ENCODE measurements at regions not wholly inside any gene's neighbourhood (a gene's known extent, or its start where the extent isn't known, plus 50 kb on each side); places are given as distances from the start of the nearest gene placed in this dataset.

- Histone ChIP-seq H3K4me1 (ENCODE audit: control insufficient read depth in 2 of 2, insufficient read depth in 2 of 2, low read length in 2 of 2) (no peaks in the 10 kb centered on the region), H3K36me3 (ENCODE audit: control insufficient read depth in 2 of 2, insufficient read depth in 2 of 2, low read length in 2 of 2) (no peaks in the 10 kb centered on the region), H3K9ac (ENCODE audit: low read depth in 1 of 2, low read length in 2 of 2) (no peak overlapping the region), H3K27me3 (ENCODE audit: control insufficient read depth in 2 of 2, insufficient read depth in 2 of 2, low read length in 2 of 2) (no peaks in the 10 kb centered on the region), H3K9me3 (ENCODE audit: control insufficient read depth in 2 of 2, low read length in 2 of 2) (no peaks in the 10 kb centered on the region), H3K27ac (ENCODE audit: low read depth in 2 of 2, low read length in 2 of 2) (no peak overlapping the region), H3K4me3 (ENCODE audit: low read length in 2 of 2) (no peak overlapping the region)
Observed at GRCh38 chr14:61140271-61140670, 140.9 kb downstream of the TMEM30B start.

- Histone ChIP-seq H3K4me1 (ENCODE audit: control insufficient read depth in 2 of 2, insufficient read depth in 2 of 2, low read length in 2 of 2) (no peaks in the 10 kb centered on the region), H3K36me3 (ENCODE audit: control insufficient read depth in 2 of 2, insufficient read depth in 2 of 2, low read length in 2 of 2) (no peaks in the 10 kb centered on the region), H3K9ac (ENCODE audit: low read depth in 1 of 2, low read length in 2 of 2) (no peak overlapping the region), H3K27me3 (ENCODE audit: control insufficient read depth in 2 of 2, insufficient read depth in 2 of 2, low read length in 2 of 2) (no peaks in the 10 kb centered on the region), H3K4me3 (ENCODE audit: low read length in 2 of 2) (no peak overlapping the region), H3K9me3 (ENCODE audit: control insufficient read depth in 2 of 2, low read length in 2 of 2) (no peaks in the 10 kb centered on the region), H3K27ac (ENCODE audit: low read depth in 2 of 2, low read length in 2 of 2) (no peak overlapping the region)
Observed at GRCh38 chr14:61139006-61139599, 142.0 kb downstream of the TMEM30B start.

GRCh38 chr14:61132894-61133293, 148.2 kb downstream of the TMEM30B start:
- Histone ChIP-seq H3K9ac (ENCODE audit: low read depth in 1 of 2, low read length in 2 of 2) (no peak overlapping the region), H3K27ac (ENCODE audit: low read depth in 2 of 2, low read length in 2 of 2) (no peak overlapping the region), H3K4me3 (ENCODE audit: low read length in 2 of 2) (no peak overlapping the region), H3K4me1 (ENCODE audit: control insufficient read depth in 2 of 2, insufficient read depth in 2 of 2, low read length in 2 of 2) (no peaks in the 10 kb centered on the region), H3K9me3 (ENCODE audit: control insufficient read depth in 2 of 2, low read length in 2 of 2) (no peaks in the 10 kb centered on the region), H3K27me3 (ENCODE audit: control insufficient read depth in 2 of 2, insufficient read depth in 2 of 2, low read length in 2 of 2) (no peaks in the 10 kb centered on the region), H3K36me3 (ENCODE audit: control insufficient read depth in 2 of 2, insufficient read depth in 2 of 2, low read length in 2 of 2) (no peaks in the 10 kb centered on the region)

- no peaks in the 10 kb centered on the region for H3K27me3 ChIP-seq (ENCODE audit: control insufficient read depth in 2 of 2, insufficient read depth in 2 of 2, low read length in 2 of 2)
- H3K36me3 ChIP-seq (ENCODE audit: control insufficient read depth in 2 of 2, insufficient read depth in 2 of 2, low read length in 2 of 2): no peaks in the 10 kb centered on the region
- no peaks in the 10 kb centered on the region for H3K9me3 ChIP-seq (ENCODE audit: control insufficient read depth in 2 of 2, low read length in 2 of 2)
- no peak overlapping the region for H3K9ac ChIP-seq (ENCODE audit: low read depth in 1 of 2, low read length in 2 of 2)
- no peaks in the 10 kb centered on the region for H3K4me1 ChIP-seq (ENCODE audit: control insufficient read depth in 2 of 2, insufficient read depth in 2 of 2, low read length in 2 of 2)
- H3K27ac ChIP-seq (ENCODE audit: low read depth in 2 of 2, low read length in 2 of 2): no peak overlapping the region
- H3K4me3 ChIP-seq (ENCODE audit: low read length in 2 of 2): no peak overlapping the region
Observed at GRCh38 chr14:61132336-61132735, 148.8 kb downstream of the TMEM30B start.

- H3K27me3 ChIP-seq (ENCODE audit: control insufficient read depth in 2 of 2, insufficient read depth in 2 of 2, low read length in 2 of 2): no peaks in the 10 kb centered on the region
- H3K4me3 ChIP-seq (ENCODE audit: low read length in 2 of 2): no peak overlapping the region
- no peak overlapping the region for H3K27ac ChIP-seq (ENCODE audit: low read depth in 2 of 2, low read length in 2 of 2)
- H3K36me3 ChIP-seq (ENCODE audit: control insufficient read depth in 2 of 2, insufficient read depth in 2 of 2, low read length in 2 of 2): no peaks in the 10 kb centered on the region
- H3K9ac ChIP-seq (ENCODE audit: low read depth in 1 of 2, low read length in 2 of 2): no peak overlapping the region
- H3K9me3 ChIP-seq (ENCODE audit: control insufficient read depth in 2 of 2, low read length in 2 of 2): no peaks in the 10 kb centered on the region
- H3K4me1 ChIP-seq (ENCODE audit: control insufficient read depth in 2 of 2, insufficient read depth in 2 of 2, low read length in 2 of 2): no peaks in the 10 kb centered on the region
Observed at GRCh38 chr14:61130512-61131260, 149.6 kb downstream of the SLC38A6 start.

- H3K4me1 ChIP-seq (ENCODE audit: control insufficient read depth in 2 of 2, insufficient read depth in 2 of 2, low read length in 2 of 2): no peaks in the 10 kb centered on the region
Observed at GRCh38 chr14:61129168-61129745, 148.2 kb downstream of the SLC38A6 start.

GRCh38 chr14:61128382-61129167, 147.5 kb downstream of the SLC38A6 start:
- Histone ChIP-seq H3K4me3 (ENCODE audit: low read length in 2 of 2) (no peak overlapping the region), H3K36me3 (ENCODE audit: control insufficient read depth in 2 of 2, insufficient read depth in 2 of 2, low read length in 2 of 2) (no peaks in the 10 kb centered on the region), H3K4me1 (ENCODE audit: control insufficient read depth in 2 of 2, insufficient read depth in 2 of 2, low read length in 2 of 2) (no peaks in the 10 kb centered on the region), H3K9ac (ENCODE audit: low read depth in 1 of 2, low read length in 2 of 2) (no peak overlapping the region), H3K27me3 (ENCODE audit: control insufficient read depth in 2 of 2, insufficient read depth in 2 of 2, low read length in 2 of 2) (no peaks in the 10 kb centered on the region), H3K9me3 (ENCODE audit: control insufficient read depth in 2 of 2, low read length in 2 of 2) (no peaks in the 10 kb centered on the region), H3K27ac (ENCODE audit: low read depth in 2 of 2, low read length in 2 of 2) (no peak overlapping the region)

More at GRCh38 chr14:61129168-61129745, 148.2 kb downstream of the SLC38A6 start:
- Histone ChIP-seq H3K27ac (ENCODE audit: low read depth in 2 of 2, low read length in 2 of 2) (no peak overlapping the region), H3K4me3 (ENCODE audit: low read length in 2 of 2) (no peak overlapping the region), H3K27me3 (ENCODE audit: control insufficient read depth in 2 of 2, insufficient read depth in 2 of 2, low read length in 2 of 2) (no peaks in the 10 kb centered on the region), H3K36me3 (ENCODE audit: control insufficient read depth in 2 of 2, insufficient read depth in 2 of 2, low read length in 2 of 2) (no peaks in the 10 kb centered on the region), H3K9ac (ENCODE audit: low read depth in 1 of 2, low read length in 2 of 2) (no peak overlapping the region), H3K9me3 (ENCODE audit: control insufficient read depth in 2 of 2, low read length in 2 of 2) (no peaks in the 10 kb centered on the region)

- Histone ChIP-seq H3K9me3 (ENCODE audit: control insufficient read depth in 2 of 2, low read length in 2 of 2) (no peaks in the 10 kb centered on the region), H3K4me1 (ENCODE audit: control insufficient read depth in 2 of 2, insufficient read depth in 2 of 2, low read length in 2 of 2) (no peaks in the 10 kb centered on the region), H3K27ac (ENCODE audit: low read depth in 2 of 2, low read length in 2 of 2) (no peak overlapping the region), H3K36me3 (ENCODE audit: control insufficient read depth in 2 of 2, insufficient read depth in 2 of 2, low read length in 2 of 2) (no peaks in the 10 kb centered on the region), H3K27me3 (ENCODE audit: control insufficient read depth in 2 of 2, insufficient read depth in 2 of 2, low read length in 2 of 2) (no peaks in the 10 kb centered on the region), H3K4me3 (ENCODE audit: low read length in 2 of 2) (no peak overlapping the region), H3K9ac (ENCODE audit: low read depth in 1 of 2, low read length in 2 of 2) (no peak overlapping the region)
Observed at GRCh38 chr14:61126603-61127498, 145.8 kb downstream of the SLC38A6 start.

- H3K27me3 ChIP-seq (ENCODE audit: control insufficient read depth in 2 of 2, insufficient read depth in 2 of 2, low read length in 2 of 2): no peaks in the 10 kb centered on the region
- no peak overlapping the region for H3K9ac ChIP-seq (ENCODE audit: low read depth in 1 of 2, low read length in 2 of 2)
- H3K36me3 ChIP-seq (ENCODE audit: control insufficient read depth in 2 of 2, insufficient read depth in 2 of 2, low read length in 2 of 2): no peaks in the 10 kb centered on the region
- H3K9me3 ChIP-seq (ENCODE audit: control insufficient read depth in 2 of 2, low read length in 2 of 2): no peaks in the 10 kb centered on the region
- H3K27ac ChIP-seq (ENCODE audit: low read depth in 2 of 2, low read length in 2 of 2): no peak overlapping the region
- H3K4me1 ChIP-seq (ENCODE audit: control insufficient read depth in 2 of 2, insufficient read depth in 2 of 2, low read length in 2 of 2): no peaks in the 10 kb centered on the region
- no peak overlapping the region for H3K4me3 ChIP-seq (ENCODE audit: low read length in 2 of 2)
Observed at GRCh38 chr14:61125867-61126572, 145.0 kb downstream of the SLC38A6 start.

Data from mucosa of rectum (tissue), 2 donors.